Neutrophil (primary cell): ENCODE measurements at regions not wholly inside any gene's neighbourhood (a gene's known extent, or its start where the extent isn't known, plus 50 kb on each side); places are given as distances from the start of the nearest gene placed in this dataset.

Experiments used
- H3K27ac ChIP-seq: fragments of 200-600 bp; sonication (generic); 2 replicates; pipeline ENCODE4 v1.5.1; 2016; ENCODE audit warnings: mild to moderate bottlenecking, moderate library complexity
- H3K27me3 ChIP-seq: fragments of 200-600 bp; sonication (generic); 2 replicates; pipeline ENCODE4 v1.6.0; 2016; ENCODE audit warnings: mild to moderate bottlenecking
- H3K36me3 ChIP-seq: fragments of 200-600 bp; sonication (generic); 2 replicates; pipeline ENCODE4 v1.5.1; 2017
- H3K4me1 ChIP-seq, 2 experiments: fragments of 200-600 bp in 1 of 2; sonication (generic) in 1 of 2; 1 replicate in 1 of 2; 2 replicates in 1 of 2; pipeline versions ENCODE4 v1.5.1 to v1.6.1; 2013 to 2016; ENCODE audit warnings: low read depth in 1 of 2, low read length in 1 of 2, mild to moderate bottlenecking in 1 of 2, moderate library complexity in 1 of 2; ENCODE audit not compliant: control insufficient read depth in 1 of 2, insufficient read depth in 1 of 2
- H3K4me3 ChIP-seq, 2 experiments: fragments of 200-600 bp in 1 of 2; sonication (generic) in 1 of 2; 1 replicate in 1 of 2; 2 replicates in 1 of 2; pipeline ENCODE4 v1.5.1; 2013 to 2016; ENCODE audit warnings: low read depth in 1 of 2, low read length in 1 of 2, mild to moderate bottlenecking in 1 of 2, moderate library complexity in 1 of 2
- H3K9me3 ChIP-seq: fragments of 200-600 bp; sonication (generic); 2 replicates; pipeline ENCODE4 v1.5.1; 2016
- CTCF ChIP-seq: fragments of 200-600 bp; sonication (generic); IDR thresholded peaks from 2 replicates; pipeline ENCODE4 v1.5.1; 2016; ENCODE audit warnings: antibody characterized with exemption

GRCh38 chr15:87792250-87793040 lies 464.1 kb downstream of the NTRK3 start:
- no peaks in the 10 kb centered on the region for H3K36me3 ChIP-seq

GRCh38 chr15:87781959-87782625 lies 474.4 kb downstream of the NTRK3 start:
- Histone ChIP-seq H3K27ac (no peak overlapping the region), H3K4me1 (no peaks in the 10 kb centered on the region), H3K9me3 (no peaks in the 10 kb centered on the region), H3K27me3 (peaks cover 4% of the 10 kb centered on the region), H3K4me3 (no peak overlapping the region), H3K36me3 (no peaks in the 10 kb centered on the region)
- TF ChIP-seq CTCF, result no peak

More at GRCh38 chr15:87792250-87793040, 464.1 kb downstream of the NTRK3 start:
- TF ChIP-seq CTCF, result no peak
- Histone ChIP-seq H3K27ac (no peak overlapping the region), H3K9me3 (no peaks in the 10 kb centered on the region), H3K4me1 (no peaks in the 10 kb centered on the region), H3K4me3 (no peak overlapping the region), H3K27me3 (peaks cover 5% of the 10 kb centered on the region)

GRCh38 chr15:87779746-87780145 lies 476.8 kb downstream of the NTRK3 start:
- no peak for TF ChIP-seq CTCF
- Histone ChIP-seq H3K9me3 (no peaks in the 10 kb centered on the region), H3K36me3 (no peaks in the 10 kb centered on the region), H3K4me3 (no peak overlapping the region), H3K27ac (no peak overlapping the region), H3K4me1 (no peaks in the 10 kb centered on the region), H3K27me3 (no peaks in the 10 kb centered on the region)

- Histone ChIP-seq H3K36me3 (no peaks in the 10 kb centered on the region), H3K4me1 (no peaks in the 10 kb centered on the region), H3K27ac (no peak overlapping the region), H3K9me3 (no peaks in the 10 kb centered on the region), H3K27me3 (no peaks in the 10 kb centered on the region), H3K4me3 (no peak overlapping the region)
- TF ChIP-seq CTCF, result no peak
These were observed 478.2 kb downstream of the NTRK3 start for GRCh38 chr15:87778358-87778757.

GRCh38 chr15:87777054-87777561 lies 479.4 kb downstream of the NTRK3 start:
- Histone ChIP-seq H3K4me3 (no peak overlapping the region), H3K9me3 (no peaks in the 10 kb centered on the region), H3K27me3 (no peaks in the 10 kb centered on the region), H3K4me1 (no peaks in the 10 kb centered on the region), H3K36me3 (no peaks in the 10 kb centered on the region), H3K27ac (no peak overlapping the region)
- TF ChIP-seq CTCF, result no peak
